ENCODE measurements at regions not wholly inside any gene's neighbourhood (a gene's known extent, or its start where the extent isn't known, plus 50 kb on each side); places are given as distances from the start of the nearest gene placed in this dataset.

DNA sequence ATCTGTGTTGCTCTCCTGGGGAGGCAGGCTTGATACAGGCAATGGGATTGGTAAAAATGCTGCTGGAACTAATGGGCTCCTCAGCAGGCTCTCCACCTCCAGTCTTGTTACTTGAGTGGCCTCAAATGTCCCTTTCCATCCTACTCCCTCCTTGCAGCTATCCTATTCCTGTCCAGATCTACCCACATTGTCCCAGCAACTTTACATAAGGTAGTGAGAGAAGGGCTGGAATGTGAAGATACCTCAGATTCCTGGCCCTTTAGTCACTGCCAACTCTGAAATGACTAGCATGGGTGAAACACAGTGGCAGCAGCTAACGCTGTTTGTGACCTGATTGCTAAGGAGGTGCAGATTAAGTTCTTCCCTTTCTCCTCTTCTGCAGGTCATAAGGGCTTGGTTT, 210.1 kb upstream of the HS3ST4 start:
- TF ChIP-seq, protein P1, sequence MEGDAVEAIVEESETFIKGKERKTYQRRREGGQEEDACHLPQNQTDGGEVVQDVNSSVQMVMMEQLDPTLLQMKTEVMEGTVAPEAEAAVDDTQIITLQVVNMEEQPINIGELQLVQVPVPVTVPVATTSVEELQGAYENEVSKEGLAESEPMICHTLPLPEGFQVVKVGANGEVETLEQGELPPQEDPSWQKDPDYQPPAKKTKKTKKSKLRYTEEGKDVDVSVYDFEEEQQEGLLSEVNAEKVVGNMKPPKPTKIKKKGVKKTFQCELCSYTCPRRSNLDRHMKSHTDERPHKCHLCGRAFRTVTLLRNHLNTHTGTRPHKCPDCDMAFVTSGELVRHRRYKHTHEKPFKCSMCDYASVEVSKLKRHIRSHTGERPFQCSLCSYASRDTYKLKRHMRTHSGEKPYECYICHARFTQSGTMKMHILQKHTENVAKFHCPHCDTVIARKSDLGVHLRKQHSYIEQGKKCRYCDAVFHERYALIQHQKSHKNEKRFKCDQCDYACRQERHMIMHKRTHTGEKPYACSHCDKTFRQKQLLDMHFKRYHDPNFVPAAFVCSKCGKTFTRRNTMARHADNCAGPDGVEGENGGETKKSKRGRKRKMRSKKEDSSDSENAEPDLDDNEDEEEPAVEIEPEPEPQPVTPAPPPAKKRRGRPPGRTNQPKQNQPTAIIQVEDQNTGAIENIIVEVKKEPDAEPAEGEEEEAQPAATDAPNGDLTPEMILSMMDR (IDR thresholded peaks at IDR 0.05), result no peak
- no peak for TF ChIP-seq CHD2 (IDR thresholded peaks at IDR 0.05; ENCODE audit: low read length, partially characterized antibody)
- TF ChIP-seq CBX2 (IDR thresholded peaks at IDR 0.05; ENCODE audit: borderline replicate concordance, low read depth), result no peak
- TF ChIP-seq, protein P2, sequence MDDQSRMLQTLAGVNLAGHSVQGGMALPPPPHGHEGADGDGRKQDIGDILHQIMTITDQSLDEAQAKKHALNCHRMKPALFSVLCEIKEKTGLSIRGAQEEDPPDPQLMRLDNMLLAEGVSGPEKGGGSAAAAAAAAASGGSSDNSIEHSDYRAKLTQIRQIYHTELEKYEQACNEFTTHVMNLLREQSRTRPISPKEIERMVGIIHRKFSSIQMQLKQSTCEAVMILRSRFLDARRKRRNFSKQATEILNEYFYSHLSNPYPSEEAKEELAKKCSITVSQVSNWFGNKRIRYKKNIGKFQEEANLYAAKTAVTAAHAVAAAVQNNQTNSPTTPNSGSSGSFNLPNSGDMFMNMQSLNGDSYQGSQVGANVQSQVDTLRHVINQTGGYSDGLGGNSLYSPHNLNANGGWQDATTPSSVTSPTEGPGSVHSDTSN (IDR thresholded peaks at IDR 0.05), result no peak
- TF ChIP-seq MAZ (IDR thresholded peaks at IDR 0.05; ENCODE audit: borderline replicate concordance, low read depth, low read length), result no peak
- TF ChIP-seq GATA3 (IDR thresholded peaks at IDR 0.05; ENCODE audit: borderline replicate concordance), result no peak
- TF ChIP-seq POLR2A (IDR thresholded peaks at IDR 0.05; ENCODE audit: low read length), result no peak
- TF ChIP-seq EHMT2 (IDR thresholded peaks at IDR 0.05; ENCODE audit: low read depth), result no peak
- no peak for TF ChIP-seq MAFK (IDR thresholded peaks at IDR 0.05; ENCODE audit: partially characterized antibody)
- no peak for TF ChIP-seq ZFP36 (IDR thresholded peaks at IDR 0.05; ENCODE audit: borderline replicate concordance, partially characterized antibody)
- no peak for TF ChIP-seq MYC (IDR thresholded peaks at IDR 0.05; ENCODE audit: borderline replicate concordance, low read length)
- no peak for TF ChIP-seq CEBPB (IDR thresholded peaks at IDR 0.05)
